GM12878 (cell line): ENCODE measurements at regions not wholly inside any gene's neighbourhood (a gene's known extent, or its start where the extent isn't known, plus 50 kb on each side); places are given as distances from the start of the nearest gene placed in this dataset.

Experiments
- CEBPZ ChIP-seq: fragments of 150-350 bp; IDR thresholded peaks from 2 replicates; pipeline ENCODE4 v1.6.1; 2016; ENCODE audit warnings: low read depth, low read length
- CTCF ChIP-seq, 3 experiments: IDR thresholded peaks in 2 of 3; conservative IDR thresholded peaks in 1 of 3; 2 replicates each; pipeline ENCODE4 v1.5.1; 2011; ENCODE audit warnings: low read depth in 3 of 3, low read length in 3 of 3, mild to moderate bottlenecking in 3 of 3, control low read depth in 2 of 3, moderate library complexity in 2 of 3, inconsistent platforms in 1 of 3, mixed read lengths in 1 of 3; ENCODE audit not compliant: control insufficient read depth in 2 of 3, insufficient read depth in 1 of 3; ENCODE audit errors: extremely low read depth in 1 of 3
- FOXM1 ChIP-seq: IDR thresholded peaks from 2 replicates; pipeline ENCODE4 v1.6.1; 2012; ENCODE audit warnings: low read depth, mild to moderate bottlenecking, inconsistent platforms, low read length, moderate library complexity
- HDGF ChIP-seq: fragments of 450-650 bp; IDR thresholded peaks from 2 replicates; pipeline ENCODE4 v1.6.1; 2016; ENCODE audit warnings: antibody characterized with exemption
- HSF1 ChIP-seq: fragments of 150-350 bp; IDR thresholded peaks from 2 replicates; pipeline ENCODE4 v1.6.1; 2014; ENCODE audit warnings: mild to moderate bottlenecking, low read depth, low read length
- KDM1A ChIP-seq: fragments of 200-600 bp; sonication (generic); IDR thresholded peaks from 2 replicates; pipeline ENCODE4 v1.6.1; 2016; ENCODE audit warnings: borderline replicate concordance
- PRDM15 ChIP-seq: fragments of 450-650 bp; formaldehyde crosslinking; IDR thresholded peaks from 2 replicates; pipeline ENCODE4 v1.4.0; 2020; ENCODE audit warnings: mild to moderate bottlenecking, moderate library complexity
- RFX5 ChIP-seq: IDR thresholded peaks from 2 replicates; pipeline ENCODE4 v1.6.1; 2011; ENCODE audit warnings: low read depth, low read length, improper control_type of control experiment
- SREBF1 ChIP-seq: IDR thresholded peaks from 2 replicates; pipeline ENCODE4 v1.6.1; 2012; ENCODE audit warnings: mild to moderate bottlenecking, low read length
- TARDBP ChIP-seq: IDR thresholded peaks from 2 replicates; pipeline ENCODE4 v1.6.1; 2016; ENCODE audit warnings: borderline replicate concordance
- ZBTB33 ChIP-seq: fragments of 450-650 bp; IDR thresholded peaks from 2 replicates; pipeline ENCODE4 v1.6.1; 2017; ENCODE audit warnings: mild to moderate bottlenecking
- ZNF622 ChIP-seq: fragments of 450-650 bp; IDR thresholded peaks from 2 replicates; pipeline ENCODE4 v1.6.1; 2017; ENCODE audit warnings: mild to moderate bottlenecking, inconsistent platforms
- ZSCAN29 ChIP-seq: fragments of 450-650 bp; IDR thresholded peaks from 2 replicates; pipeline ENCODE4 v1.6.1; 2017; ENCODE audit warnings: mild to moderate bottlenecking, moderate library complexity

- TF ChIP-seq PRDM15 (CRISPR knock-in tag), result no peak
- no peak for TF ChIP-seq FOXM1
- TF ChIP-seq ZSCAN29, result no peak
- no peak for TF ChIP-seq ZNF622
- no peak for TF ChIP-seq RFX5
- no peak for TF ChIP-seq CEBPZ
- TF ChIP-seq HSF1, result no peak
- no peak for TF ChIP-seq SREBF1
- no peak for TF ChIP-seq CTCF (IDR thresholded peaks at IDR 0.05 in 2 of 3, conservative IDR thresholded peaks at IDR 0.05 in 1 of 3; ENCODE audit: control insufficient read depth in 2 of 3, extremely low read depth in 1 of 3, insufficient read depth in 1 of 3, low read depth in 3 of 3, low read length in 3 of 3)
- TF ChIP-seq TARDBP, result no peak
- no peak for TF ChIP-seq HDGF
- TF ChIP-seq ZBTB33, result no peak
- no peak for TF ChIP-seq KDM1A
- TF ChIP-seq, all 136 proteins: peak for 0
Measured at GRCh38 chr6:159527351-159527750, 165.7 kb downstream of the SOD2 start (continued).
